HG03139 (cell line): ENCODE measurements at regions not wholly inside any gene's neighbourhood (a gene's known extent, or its start where the extent isn't known, plus 50 kb on each side); places are given as distances from the start of the nearest gene placed in this dataset.

Experiments
- ATAC-seq: cut with Tn5 transposase; IDR thresholded peaks from one replicate; pipeline ENCODE4 v1.9.1; 2021; ENCODE audit not compliant: unreplicated experiment

DNA sequence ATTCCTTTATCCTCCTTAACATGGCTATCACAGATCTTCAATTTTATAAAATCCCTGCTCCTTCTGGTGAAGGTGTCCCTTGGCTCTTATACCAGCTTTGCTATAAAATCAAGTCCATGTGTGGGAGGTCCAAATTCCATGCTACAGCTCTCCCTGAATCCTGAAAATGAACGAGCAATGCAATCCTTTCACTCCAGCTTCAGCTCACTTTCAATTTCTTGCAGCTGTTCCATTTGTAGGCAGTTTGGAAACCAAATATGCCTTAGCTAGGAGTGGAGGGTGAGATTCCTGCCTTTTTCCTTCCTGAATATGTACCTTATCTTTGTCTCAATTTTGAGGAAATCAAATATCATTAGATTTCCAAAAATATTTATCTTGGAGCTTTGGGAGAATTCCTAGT is 402.6 kb downstream of the TTLL7 start:
- no peak for ATAC-seq

DNA sequence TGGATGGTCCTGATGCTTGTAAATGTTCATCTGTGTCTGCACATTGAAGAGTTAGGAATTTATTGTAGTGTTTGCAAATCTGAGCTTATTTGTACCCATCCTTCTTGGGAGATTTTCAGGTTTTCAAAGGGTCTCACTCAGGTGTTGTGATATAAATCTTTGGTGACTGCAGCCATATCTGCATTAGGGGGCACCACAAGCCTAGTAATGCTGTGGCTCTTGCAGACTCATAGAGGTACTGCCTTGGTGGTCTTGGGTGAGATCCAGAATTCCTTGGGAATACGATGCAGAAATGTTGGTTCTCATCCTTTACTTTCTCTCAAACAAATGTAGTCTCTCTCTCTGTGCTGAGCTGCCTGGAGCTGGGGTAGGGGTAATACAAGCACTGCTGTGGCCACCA is 405.9 kb downstream of the TTLL7 start:
- no peak for ATAC-seq

DNA sequence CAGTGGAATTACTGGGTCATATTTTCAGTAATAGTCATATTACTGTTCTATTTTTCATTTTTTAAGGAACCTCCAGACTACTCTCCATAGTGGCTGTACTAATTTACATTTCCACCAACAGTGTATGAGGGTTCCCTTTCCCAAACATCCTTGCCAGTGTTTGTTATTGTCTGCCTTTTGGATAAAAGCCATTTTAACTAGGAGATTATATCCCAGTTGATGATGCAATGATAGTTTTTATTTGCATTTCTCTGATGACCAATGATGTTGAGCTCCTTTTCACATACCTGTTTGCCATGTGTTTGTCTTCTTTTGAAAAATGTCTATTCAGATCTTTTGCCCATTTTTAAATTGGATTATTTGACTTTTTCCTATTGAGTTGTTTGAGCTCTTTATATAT is 410.8 kb downstream of the TTLL7 start:
- no peak for ATAC-seq

DNA sequence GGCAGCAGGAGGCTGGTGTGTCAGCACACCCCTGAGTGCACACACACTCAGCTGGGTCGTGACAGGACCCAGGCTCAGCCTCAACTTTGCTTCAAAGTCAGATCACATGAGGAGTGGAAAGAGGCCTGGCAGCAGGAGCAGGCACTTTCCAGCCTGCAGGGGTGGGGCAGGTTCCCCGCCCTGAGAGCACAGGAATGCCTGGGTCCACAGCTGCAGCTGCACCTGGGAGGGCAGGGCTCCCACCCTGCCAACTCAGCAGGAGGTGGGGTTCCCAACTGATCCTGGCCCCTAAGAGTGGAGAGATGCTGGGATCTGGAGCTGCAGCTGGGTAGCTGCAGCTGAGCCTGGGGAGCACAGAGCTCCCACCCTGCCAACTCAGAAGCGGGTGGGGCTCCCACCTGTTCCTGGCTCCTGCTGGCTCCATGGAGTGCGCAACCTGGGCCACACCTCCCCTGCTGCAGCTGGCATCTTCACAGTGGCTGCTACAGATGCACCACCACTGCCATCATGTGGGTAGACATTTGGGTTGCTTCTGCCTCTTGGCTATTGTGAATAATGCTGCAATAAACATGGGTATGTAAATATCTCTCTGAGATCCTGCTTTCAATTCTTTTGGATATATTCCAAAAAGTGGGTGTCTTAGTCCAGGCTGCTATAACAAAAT is 415.4 kb downstream of the TTLL7 start:
- no peak for ATAC-seq

DNA sequence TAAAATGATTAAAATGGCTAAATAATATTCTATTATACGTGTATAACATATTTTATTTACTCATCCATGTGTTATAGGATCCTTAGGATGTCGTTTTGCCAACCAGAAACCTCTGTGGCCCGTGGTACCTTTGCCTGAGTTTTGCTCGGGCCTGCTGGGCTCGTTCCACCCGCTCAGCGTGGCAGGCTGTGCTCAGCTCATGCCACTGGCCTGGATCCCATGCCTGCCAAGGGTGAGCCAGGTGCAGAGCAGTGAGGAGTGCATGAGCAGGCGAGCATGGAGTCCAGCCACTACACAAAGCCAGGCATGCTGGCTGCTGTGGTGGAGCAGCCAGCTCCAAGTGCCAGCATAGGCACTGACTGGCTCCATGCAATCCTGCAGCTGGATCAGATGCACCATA is 417.2 kb downstream of the TTLL7 start:
- no peak for ATAC-seq

DNA sequence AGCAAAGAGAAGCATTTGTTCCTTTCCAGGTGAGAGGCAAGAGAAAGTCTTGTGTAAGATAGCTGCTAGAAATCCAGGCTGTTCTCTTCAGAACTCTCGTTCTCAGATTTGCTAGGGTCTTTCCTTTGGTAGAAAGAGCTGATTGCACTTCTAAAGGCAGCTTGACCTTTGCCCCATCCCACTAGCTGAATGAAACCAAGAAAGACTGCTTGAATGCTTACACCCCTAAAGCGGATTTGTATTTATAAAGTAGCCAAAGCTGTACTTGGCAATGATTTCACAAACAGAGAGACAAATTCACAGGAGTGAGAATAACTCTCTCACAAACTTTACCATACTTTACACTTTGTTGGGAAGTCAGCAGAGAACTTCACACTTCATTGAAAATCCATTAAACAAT is 424.1 kb downstream of the TTLL7 start:
- no peak for ATAC-seq

DNA sequence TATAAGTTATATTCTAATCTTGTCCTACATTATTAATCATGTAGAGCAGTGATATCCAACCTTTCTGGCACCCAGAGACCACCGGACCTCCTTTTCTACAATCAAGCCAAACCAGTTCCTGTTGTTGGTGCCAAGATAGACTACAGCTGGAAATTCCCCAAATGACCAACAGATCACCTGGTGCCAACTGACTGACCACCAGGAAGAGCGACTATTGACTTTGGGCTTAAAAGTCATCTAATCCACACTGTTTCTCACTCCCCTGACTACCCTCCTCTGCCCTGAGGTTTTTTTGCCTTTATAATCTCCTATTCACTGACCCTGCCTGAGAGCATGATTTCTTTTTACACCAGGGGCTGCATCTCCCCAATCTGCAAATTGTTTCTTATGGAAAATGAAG is 425.2 kb downstream of the TTLL7 start:
- ATAC-seq, result no peak

DNA sequence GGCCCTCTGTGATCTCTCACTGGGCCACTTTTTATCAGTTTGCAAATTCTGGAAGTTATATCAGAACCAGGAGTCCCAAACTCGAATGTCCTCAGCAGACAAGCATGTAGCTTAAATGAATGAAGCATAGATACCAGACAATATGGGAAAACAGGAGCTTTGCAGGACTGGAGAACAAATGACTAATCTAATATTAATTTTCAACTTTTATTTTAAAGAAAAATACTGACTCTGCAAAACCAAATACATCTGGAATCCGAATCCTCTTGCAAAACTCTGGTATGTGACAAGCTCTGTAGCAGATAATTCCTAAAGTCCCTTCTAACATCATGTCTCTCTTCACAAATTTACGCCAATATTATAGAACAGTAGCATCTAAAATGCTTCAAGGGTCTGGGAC is 427.4 kb downstream of the TTLL7 start:
- ATAC-seq, result no peak

DNA sequence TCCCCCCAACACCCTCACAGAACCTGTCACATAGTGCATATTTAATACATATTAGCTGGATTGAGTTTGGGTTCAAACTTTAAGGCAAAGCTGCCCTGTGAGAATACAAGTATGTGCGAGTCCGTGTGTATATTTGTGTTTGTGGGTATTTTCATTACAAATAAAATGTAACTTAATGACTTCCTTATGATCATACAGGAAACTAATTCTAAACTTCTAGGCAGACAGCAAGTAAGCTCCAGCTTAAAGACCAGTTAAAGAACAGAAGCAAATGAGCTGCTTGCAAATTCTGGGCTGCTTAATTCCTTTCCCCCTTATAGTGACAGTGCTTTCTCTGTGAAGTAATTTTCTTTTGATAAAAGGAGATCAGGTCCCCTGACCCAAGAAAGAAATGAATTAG is 437.6 kb downstream of the TTLL7 start:
- ATAC-seq, result no peak

DNA sequence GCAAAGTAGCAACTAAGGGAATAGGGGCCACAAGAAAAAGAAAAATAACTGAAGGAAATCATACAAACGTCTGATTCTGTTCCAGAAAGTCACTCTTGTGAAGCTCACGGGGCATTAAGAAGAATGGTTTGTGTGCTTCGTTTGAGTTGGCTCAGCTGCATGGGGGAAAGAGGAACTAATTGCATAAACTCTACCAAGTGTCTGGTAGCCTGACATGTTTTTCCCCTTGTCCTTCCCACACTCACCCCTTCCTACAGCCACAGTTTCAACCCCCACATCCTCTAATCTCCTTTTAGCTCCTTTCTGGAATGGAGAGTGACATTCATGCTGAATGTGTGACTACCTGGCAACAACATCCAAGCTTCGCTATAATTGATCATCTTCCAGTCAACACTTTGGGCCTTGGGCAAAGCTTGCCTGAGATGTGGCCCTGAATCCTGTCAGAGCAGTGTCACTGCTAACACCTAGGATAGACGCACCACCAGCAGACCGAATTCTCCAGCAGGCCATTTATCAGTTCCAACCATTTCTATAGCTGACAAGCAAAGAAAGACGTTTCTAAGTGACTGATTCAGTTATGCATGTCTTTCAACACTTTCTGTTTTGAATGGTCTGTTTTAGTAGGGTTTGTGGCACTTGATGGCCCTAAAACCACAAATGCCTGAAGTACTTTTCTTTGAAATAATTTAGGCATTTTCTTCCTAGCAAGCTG is 439.6 kb downstream of the TTLL7 start:
- no peak for ATAC-seq

DNA sequence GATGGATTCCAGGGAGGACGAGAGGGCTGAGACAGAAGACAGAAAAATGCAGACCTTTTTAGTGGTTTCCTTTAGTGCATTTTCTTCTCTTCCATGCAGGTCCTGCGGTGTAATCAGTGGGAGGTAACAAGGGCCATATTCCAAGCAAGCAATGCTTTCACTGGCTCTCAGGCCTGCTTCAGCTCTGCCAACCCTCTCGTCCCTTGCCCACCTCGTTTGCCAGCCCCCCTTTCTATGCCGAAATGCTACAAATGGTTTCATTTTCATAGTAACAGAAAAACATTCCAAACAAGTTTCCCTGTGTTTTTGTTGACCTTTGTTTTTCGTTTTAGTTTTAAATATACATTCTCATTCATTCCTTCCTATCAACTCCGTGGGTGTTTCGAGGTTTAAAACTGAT is 443.1 kb downstream of the TTLL7 start:
- no peak for ATAC-seq

DNA sequence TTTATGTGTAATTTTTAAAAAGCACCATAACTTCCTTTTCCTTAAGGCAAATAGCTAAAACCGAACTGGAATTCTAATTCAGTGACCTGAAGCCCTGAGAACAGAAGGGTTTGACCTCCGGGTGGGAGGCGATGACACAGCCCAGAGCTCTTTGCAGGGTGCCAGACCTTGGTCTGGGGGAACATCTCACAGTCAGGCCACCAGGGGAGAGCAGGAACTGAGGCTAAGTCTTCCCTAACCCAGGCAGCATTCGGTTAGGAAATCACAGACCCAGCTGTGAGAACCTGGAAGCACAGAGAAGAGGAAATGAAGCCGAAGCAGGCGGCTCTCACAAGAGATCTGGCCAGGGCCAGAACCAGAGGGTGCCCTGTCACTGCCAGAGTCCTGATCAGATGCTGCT is 444.8 kb downstream of the TTLL7 start:
- ATAC-seq, result no peak

DNA sequence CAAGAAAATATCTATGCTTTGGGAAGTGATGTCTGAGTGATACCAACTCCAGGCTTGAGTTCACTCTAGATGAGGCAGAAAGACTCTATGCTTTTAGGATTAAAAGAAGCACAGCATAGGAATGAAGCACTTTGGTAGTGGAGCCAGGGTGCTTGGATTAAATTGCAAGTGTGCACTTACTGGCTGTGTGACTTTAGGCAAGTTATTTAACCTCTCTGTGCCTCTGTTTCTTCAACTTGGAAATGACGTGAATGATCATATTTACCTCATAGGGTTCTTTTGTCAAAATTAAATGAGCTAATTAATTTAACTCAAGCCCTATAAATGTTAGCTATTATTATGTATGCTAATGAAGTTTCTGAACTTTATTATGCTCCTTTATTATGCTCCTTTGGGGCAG is 446.1 kb downstream of the TTLL7 start:
- ATAC-seq, result no peak

DNA sequence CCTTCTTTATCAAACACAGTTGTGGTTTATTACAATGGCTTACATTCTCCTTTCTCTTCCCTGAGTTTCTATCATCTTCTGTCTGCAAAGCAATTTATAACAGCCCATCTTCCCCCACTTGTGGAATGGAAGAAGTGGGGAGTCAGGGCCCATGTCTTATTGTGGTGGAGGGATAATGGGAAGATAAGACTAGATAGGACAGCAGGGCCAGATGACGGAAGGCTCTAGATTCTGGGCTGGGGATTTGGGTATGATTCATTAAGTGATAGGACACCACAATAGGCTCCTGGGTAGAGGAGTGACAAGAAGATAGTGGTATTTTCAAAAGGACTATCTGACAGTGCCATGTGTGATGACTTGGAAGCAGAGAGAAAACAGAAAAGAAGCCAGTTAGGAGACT is 450.6 kb downstream of the TTLL7 start:
- ATAC-seq, result no peak

DNA sequence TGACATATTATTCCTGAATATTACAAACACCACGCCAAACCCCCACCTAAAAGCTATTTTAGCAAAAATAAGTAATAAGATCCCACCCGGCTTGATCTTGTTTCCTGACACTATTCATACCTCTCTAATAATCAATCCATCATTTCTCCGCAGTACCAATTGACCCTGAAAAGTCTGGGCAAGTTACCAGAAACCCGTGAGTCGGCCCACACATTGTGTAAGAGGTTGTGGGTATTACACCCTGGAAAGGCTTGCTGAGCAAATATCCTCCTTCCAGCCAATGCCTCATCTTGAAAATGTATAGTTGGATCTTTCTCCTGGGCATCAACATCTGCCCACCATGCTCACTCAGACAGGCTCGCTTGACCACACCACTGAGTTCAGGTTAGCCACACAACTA is 451.0 kb downstream of the TTLL7 start:
- no peak for ATAC-seq

DNA sequence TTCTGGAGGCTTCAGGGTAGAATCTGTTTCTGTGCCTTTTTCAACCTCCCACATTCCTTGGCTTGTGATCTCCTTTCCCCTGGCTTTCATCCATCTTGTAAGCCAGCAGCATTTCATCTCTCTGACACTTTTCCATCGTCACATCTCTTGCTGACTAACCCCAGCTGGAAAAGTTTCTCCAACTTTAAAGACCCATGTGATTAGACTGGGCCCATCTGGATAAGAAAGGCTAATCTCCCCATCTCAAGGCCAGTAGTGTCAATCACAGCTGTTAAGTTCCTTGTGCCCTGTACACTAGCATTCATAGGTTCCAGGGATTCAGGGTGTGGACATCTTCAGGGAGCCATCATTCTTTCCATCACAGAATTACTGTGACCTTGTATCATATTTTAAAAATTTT is 452.1 kb downstream of the TTLL7 start:
- no peak for ATAC-seq

DNA sequence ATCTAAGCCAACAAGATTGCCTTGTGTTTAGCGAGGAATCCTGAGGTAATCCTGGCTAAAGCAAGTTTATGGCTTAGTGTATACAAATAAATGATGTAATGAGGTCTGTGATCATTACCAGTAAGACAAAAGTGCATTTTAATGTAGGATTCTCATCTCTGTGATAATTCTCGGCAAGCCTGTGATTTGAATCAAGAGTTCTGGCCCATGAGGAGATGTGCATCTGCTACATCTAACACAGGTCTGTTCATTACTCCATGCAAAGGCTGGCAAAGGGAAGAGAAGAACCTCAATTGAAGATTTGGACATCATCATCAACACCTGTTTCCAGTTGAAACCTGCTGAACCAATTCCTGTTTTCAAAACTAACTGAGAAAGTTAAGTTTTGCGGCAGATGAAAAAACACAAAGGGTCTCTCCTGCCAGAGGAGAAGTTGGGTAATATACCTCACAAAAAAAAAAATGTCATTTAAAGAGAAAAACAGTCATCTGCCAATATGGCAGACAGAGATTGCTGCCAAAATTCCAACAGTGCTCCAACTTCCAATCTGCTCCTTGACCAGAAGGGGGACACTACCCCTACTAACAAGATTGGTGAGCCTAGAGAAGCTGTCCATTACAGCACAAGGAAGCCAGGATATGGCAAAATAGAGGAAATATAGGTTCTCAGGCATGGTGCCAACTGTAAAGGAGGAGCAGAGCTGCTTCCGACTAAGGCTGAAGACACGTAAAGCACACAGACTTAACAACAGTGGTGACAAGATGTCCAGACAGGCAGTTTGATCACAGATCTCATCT is 453.7 kb downstream of the TTLL7 start:
- no peak for ATAC-seq

DNA sequence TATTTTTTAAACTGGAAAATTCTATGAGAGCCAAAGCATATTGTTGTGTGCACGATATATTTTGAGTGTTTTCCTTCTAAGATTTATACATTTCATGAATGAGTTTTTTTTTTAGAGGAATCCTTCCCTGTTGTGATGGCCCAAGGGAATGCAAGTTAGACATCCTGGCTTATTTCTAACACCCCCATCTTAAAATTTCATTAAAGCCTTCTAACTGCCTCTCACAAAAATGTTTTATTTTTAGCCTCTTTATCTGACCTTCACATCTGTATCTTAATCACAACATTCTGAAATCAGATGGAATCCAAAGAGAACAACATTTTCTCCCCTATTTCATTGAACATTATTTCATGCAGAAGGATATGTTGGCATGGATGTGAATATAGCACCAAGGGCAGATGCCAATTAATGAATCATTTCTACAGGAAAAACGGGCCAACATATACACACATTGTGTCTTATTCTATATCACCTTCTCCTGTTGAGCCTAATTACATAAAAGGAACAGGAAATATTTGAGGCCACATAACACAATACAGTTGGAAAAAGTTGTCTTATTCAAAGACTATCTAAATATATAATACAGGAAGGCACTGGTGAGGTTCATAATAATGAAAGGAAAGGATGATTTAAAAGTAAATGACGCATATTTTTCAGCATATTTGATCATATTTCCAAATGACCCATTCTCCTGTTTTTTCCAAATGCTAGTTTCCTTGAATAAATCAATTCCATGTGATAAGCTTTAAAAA is 455.5 kb downstream of the TTLL7 start:
- ATAC-seq, result no peak

DNA sequence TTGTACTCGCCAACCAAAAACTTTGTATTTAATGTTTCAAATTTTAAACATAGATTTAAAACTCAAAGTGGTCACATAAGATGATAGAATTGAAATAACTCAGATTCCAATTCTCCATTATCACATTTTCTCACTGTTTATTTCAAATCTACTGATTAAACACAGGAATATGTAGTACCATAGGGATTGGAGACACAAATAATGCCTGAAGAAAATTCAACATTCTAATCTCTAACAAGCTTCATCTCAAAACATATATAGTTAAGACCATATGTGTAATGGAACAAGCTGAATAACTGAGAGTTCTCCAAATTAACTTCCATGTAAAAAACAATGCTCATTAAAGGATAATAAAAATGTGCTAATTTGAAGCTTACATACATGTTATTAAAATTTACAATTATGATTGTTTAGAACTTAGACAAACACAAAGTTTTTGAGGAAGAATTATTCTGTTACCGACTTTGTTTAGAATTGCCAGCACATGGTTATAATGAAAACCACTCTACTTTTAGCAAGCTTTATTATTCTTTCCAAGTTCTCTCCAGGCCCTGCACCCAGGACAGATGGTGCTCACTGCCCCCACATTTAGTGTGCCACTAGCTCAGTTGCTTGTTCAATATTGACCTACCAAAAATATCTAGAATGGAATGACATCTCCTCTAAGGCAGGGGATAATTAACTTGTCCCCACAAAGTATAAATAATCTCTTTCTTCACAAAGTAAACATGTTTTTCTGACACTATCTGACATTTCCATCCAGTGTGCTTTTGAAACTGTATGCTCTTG is 467.2 kb downstream of the TTLL7 start:
- no peak for ATAC-seq

DNA sequence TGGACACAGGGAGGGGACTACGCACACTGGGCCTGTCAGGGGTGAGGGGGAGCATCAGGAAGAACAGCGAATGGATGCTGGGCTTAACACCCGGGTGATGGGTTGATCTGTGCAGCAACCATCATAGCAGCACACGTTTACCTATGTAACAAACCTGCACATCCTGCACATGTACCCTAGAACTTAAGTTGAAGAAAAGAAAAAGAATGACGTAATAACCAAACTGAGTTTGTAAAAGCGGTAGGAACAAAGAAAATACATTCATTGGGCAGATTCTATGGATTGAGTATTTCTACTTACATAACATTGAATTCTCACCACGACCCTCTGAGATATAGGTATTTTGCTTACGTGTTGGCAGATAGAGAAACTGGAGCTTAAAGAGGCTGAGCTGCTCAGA is 468.4 kb downstream of the TTLL7 start:
- ATAC-seq, result no peak

DNA sequence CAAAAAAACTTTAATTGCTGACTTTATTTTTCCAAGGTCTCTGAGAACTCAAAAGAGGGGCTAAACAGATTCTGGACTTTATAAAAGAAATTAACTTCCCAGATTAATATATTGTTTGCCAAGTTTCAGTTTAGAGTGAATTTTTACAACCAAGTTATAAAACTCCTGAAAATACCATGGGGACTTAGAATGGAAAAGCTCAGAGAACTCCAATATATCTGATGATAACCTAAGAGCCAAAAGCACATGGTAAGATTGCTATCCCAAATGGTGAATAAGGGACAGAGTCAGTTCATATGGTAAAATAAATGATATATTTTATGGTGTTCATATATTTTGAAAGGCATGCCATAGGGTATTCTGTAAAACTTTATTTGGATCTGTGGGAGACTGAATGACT is 470.9 kb downstream of the TTLL7 start:
- ATAC-seq, result no peak
